Esophagus (tissue), 2 donors: ENCODE measurements at regions not wholly inside any gene's neighbourhood (a gene's known extent, or its start where the extent isn't known, plus 50 kb on each side); places are given as distances from the start of the nearest gene placed in this dataset.

ENCODE experiments used
- H3K27ac ChIP-seq, 2 donors: one replicate each; pipeline ENCODE4 v1.5.1; 2013; ENCODE audit warnings: low read depth in 2 of 2, mild to moderate bottlenecking in 2 of 2, inconsistent platforms in 1 of 2, low read length in 1 of 2, moderate library complexity in 1 of 2
- H3K27me3 ChIP-seq, 2 donors: one replicate each; pipeline ENCODE4 v1.6.1; 2013; ENCODE audit warnings: low read length in 2 of 2, control low read depth in 1 of 2, mild to moderate bottlenecking in 1 of 2; ENCODE audit not compliant: insufficient read depth in 2 of 2, control insufficient read depth in 1 of 2
- H3K36me3 ChIP-seq, 2 donors: one replicate each; pipeline ENCODE4 v1.6.1; 2013; ENCODE audit warnings: low read length in 1 of 2; ENCODE audit not compliant: control insufficient read depth in 2 of 2, insufficient read depth in 2 of 2
- H3K4me1 ChIP-seq, 2 donors: one replicate each; pipeline ENCODE4 v1.6.1; 2013; ENCODE audit warnings: low read length in 1 of 2; ENCODE audit not compliant: control insufficient read depth in 2 of 2, insufficient read depth in 2 of 2
- H3K4me3 ChIP-seq, 2 donors: one replicate each; pipeline ENCODE4 v1.5.1; 2013; ENCODE audit warnings: low read length in 2 of 2, mild to moderate bottlenecking in 2 of 2, low read depth in 1 of 2, moderate library complexity in 1 of 2
- H3K9me3 ChIP-seq, 2 donors: one replicate each; pipeline ENCODE4 v1.6.1; 2013; ENCODE audit warnings: mild to moderate bottlenecking in 2 of 2, low read depth in 1 of 2, low read length in 1 of 2, moderate library complexity in 1 of 2; ENCODE audit not compliant: control insufficient read depth in 2 of 2, insufficient read depth in 1 of 2
- WGBS, 2 donors: extraction: QIAGEN DNeasy Blood & Tissue Kit; methylation state at CpG; one replicate each; pipeline ENCODE4 v1.1.7; 2013; 5-methylcytosine and 5-hydroxymethylcytosine counted together
- donor health status: healthy with polysubstance abuse.
- donor health status: Bipolar disorder and iron deficiency.

GRCh38 chr13:22298530-22298929 lies 627.7 kb downstream of the FGF9 start:
- Histone ChIP-seq H3K27ac (no peak overlapping the region), H3K4me1 (no peaks in the 10 kb centered on the region)
- 85 to 89% methylated on average over 3 of the region's 3 CpGs for WGBS, 2 donors

GRCh38 chr13:22311734-22312404 lies 641.0 kb downstream of the FGF9 start:
- no peak overlapping the region for H3K4me3 ChIP-seq
- no peaks in the 10 kb centered on the region for H3K36me3 ChIP-seq
- H3K4me1 ChIP-seq = no peaks in the 10 kb centered on the region
- no peak overlapping the region for H3K27ac ChIP-seq
- no peaks in the 10 kb centered on the region for H3K27me3 ChIP-seq
- 48 to 61% methylated on average over 6 of the region's 6 CpGs for WGBS, 2 donors
- H3K9me3 ChIP-seq = peaks cover 2 to 8% of the 10 kb centered on the region in 2 donors

More at GRCh38 chr13:22298530-22298929, 627.7 kb downstream of the FGF9 start:
- H3K36me3 ChIP-seq = no peaks in the 10 kb centered on the region
- H3K27me3 ChIP-seq = no peaks in the 10 kb centered on the region
- H3K9me3 ChIP-seq = peaks cover 0 to 3% of the 10 kb centered on the region in 2 donors
- H3K4me3 ChIP-seq = no peak overlapping the region

GRCh38 chr13:22312405-22312803 lies 641.5 kb downstream of the FGF9 start:
- Histone ChIP-seq H3K4me3 (no peak overlapping the region), H3K36me3 (no peaks in the 10 kb centered on the region), H3K9me3 (peaks cover 2 to 8% of the 10 kb centered on the region in 2 donors), H3K27ac (no peak overlapping the region), H3K27me3 (no peaks in the 10 kb centered on the region), H3K4me1 (no peaks in the 10 kb centered on the region)
- 62 to 73% methylated on average over 2 of the region's 2 CpGs for WGBS, 2 donors

GRCh38 chr13:22316494-22317025 lies 645.7 kb downstream of the FGF9 start:
- no peaks in the 10 kb centered on the region for H3K36me3 ChIP-seq
- 79 to 80% methylated on average over 8 of the region's 8 CpGs for WGBS, 2 donors
- no peak overlapping the region for H3K4me3 ChIP-seq
- no peaks in the 10 kb centered on the region for H3K4me1 ChIP-seq
- peaks cover 2 to 8% of the 10 kb centered on the region in 2 donors for H3K9me3 ChIP-seq
- no peak overlapping the region for H3K27ac ChIP-seq
- H3K27me3 ChIP-seq = no peaks in the 10 kb centered on the region

GRCh38 chr13:22320991-22321390 lies 650.1 kb downstream of the FGF9 start:
- Histone ChIP-seq H3K4me3 (no peak overlapping the region), H3K27ac (no peak overlapping the region), H3K27me3 (no peaks in the 10 kb centered on the region), H3K4me1 (no peaks in the 10 kb centered on the region), H3K9me3 (peaks cover 2 to 6% of the 10 kb centered on the region in 2 donors), H3K36me3 (no peaks in the 10 kb centered on the region)
- WGBS, 2 donors = 60 to 64% methylated on average over 3 of the region's 3 CpGs

GRCh38 chr13:22325761-22326160 lies 654.9 kb downstream of the FGF9 start:
- H3K27ac ChIP-seq = no peak overlapping the region
- WGBS, 2 donors = 74 to 75% methylated on average over 3 of the region's 3 CpGs
- H3K4me3 ChIP-seq = no peak overlapping the region
- H3K9me3 ChIP-seq = no peaks in the 10 kb centered on the region
- no peaks in the 10 kb centered on the region for H3K4me1 ChIP-seq
- no peaks in the 10 kb centered on the region for H3K36me3 ChIP-seq
- no peaks in the 10 kb centered on the region for H3K27me3 ChIP-seq

- no peaks in the 10 kb centered on the region for H3K9me3 ChIP-seq
- no peaks in the 10 kb centered on the region for H3K27me3 ChIP-seq
- no peak overlapping the region for H3K4me3 ChIP-seq
- no peaks in the 10 kb centered on the region for H3K36me3 ChIP-seq
- no peak overlapping the region for H3K27ac ChIP-seq
- 85 to 90% methylated on average over 7 of the region's 7 CpGs for WGBS, 2 donors
- no peaks in the 10 kb centered on the region for H3K4me1 ChIP-seq
These were observed 661.5 kb downstream of the FGF9 start for GRCh38 chr13:22332416-22332815.

- no peaks in the 10 kb centered on the region for H3K4me1 ChIP-seq
- H3K9me3 ChIP-seq = no peaks in the 10 kb centered on the region
- no peaks in the 10 kb centered on the region for H3K36me3 ChIP-seq
- H3K27ac ChIP-seq = no peak overlapping the region
- H3K27me3 ChIP-seq = no peaks in the 10 kb centered on the region
- H3K4me3 ChIP-seq = no peak overlapping the region
These were observed 665.6 kb downstream of the FGF9 start for GRCh38 chr13:22336460-22336859.

- Histone ChIP-seq H3K4me3 (no peak overlapping the region), H3K9me3 (no peaks in the 10 kb centered on the region), H3K27ac (no peak overlapping the region), H3K36me3 (no peaks in the 10 kb centered on the region), H3K27me3 (no peaks in the 10 kb centered on the region), H3K4me1 (no peaks in the 10 kb centered on the region)
- 87 to 88% methylated on average over 3 of the region's 3 CpGs for WGBS, 2 donors
These were observed 686.3 kb downstream of the FGF9 start for GRCh38 chr13:22357132-22357531.

GRCh38 chr13:22369090-22369489 lies 698.2 kb downstream of the FGF9 start:
- Histone ChIP-seq H3K4me1 (no peaks in the 10 kb centered on the region), H3K27ac (no peak overlapping the region), H3K4me3 (no peak overlapping the region), H3K36me3 (no peaks in the 10 kb centered on the region), H3K9me3 (peaks cover 3 to 5% of the 10 kb centered on the region in 2 donors), H3K27me3 (no peaks in the 10 kb centered on the region)
- 63 to 76% methylated on average over 2 of the region's 2 CpGs for WGBS, 2 donors
